Esophagus muscularis mucosa (tissue), 4 donors: ENCODE measurements at regions not wholly inside any gene's neighbourhood (a gene's known extent, or its start where the extent isn't known, plus 50 kb on each side); places are given as distances from the start of the nearest gene placed in this dataset.

Experiments used
- DNase-seq: peaks from one replicate; pipeline ENCODE4 v3.0.0-alpha.2; 2017; ENCODE audit errors: extremely low spot score
- H3K27ac ChIP-seq, 4 donors: fragments of 200-600 bp; sonication (generic); replicated peaks in 1 of 4; 1 replicate in 3 of 4; 2 replicates in 1 of 4; pipeline ENCODE4 v1.5.1; 2016 to 2019; ENCODE audit warnings: mild to moderate bottlenecking in 1 of 4
- H3K27me3 ChIP-seq, 4 donors: fragments of 200-600 bp; sonication (generic); one replicate each; pipeline versions ENCODE4 v1.5.1 to v1.6.0; 2016 to 2019
- H3K36me3 ChIP-seq, 4 donors: fragments of 200-600 bp; sonication (generic); one replicate each; pipeline ENCODE4 v1.5.1; 2016 to 2019
- H3K4me1 ChIP-seq, 4 donors: fragments of 200-600 bp; sonication (generic); one replicate each; pipeline ENCODE4 v1.5.1; 2016 to 2019
- H3K4me3 ChIP-seq, 4 donors: fragments of 200-600 bp; sonication (generic); 1 replicate in 2 of 4; 2 replicates in 2 of 4; pipeline ENCODE4 v1.5.1; 2016 to 2019; ENCODE audit warnings: mild to moderate bottlenecking in 4 of 4, moderate library complexity in 1 of 4
- H3K9me3 ChIP-seq, 4 donors: fragments of 200-600 bp; sonication (generic); 1 replicate in 3 of 4; 2 replicates in 1 of 4; pipeline ENCODE4 v1.5.1; 2016 to 2019
- CTCF ChIP-seq, 3 experiments: fragments of 200-600 bp in 2 of 3; fragments of 450-650 bp in 1 of 3; sonication (generic) in 2 of 3; IDR thresholded peaks; one replicate each; pipeline ENCODE4 v1.5.1; 2017 to 2019; ENCODE audit warnings: antibody characterized with exemption in 3 of 3, mild to moderate bottlenecking in 2 of 3, moderate library complexity in 1 of 3
- EP300 ChIP-seq: sonication (generic); formaldehyde crosslinking; IDR thresholded peaks from one replicate; pipeline ENCODE4 v1.6.1; 2017; ENCODE audit warnings: antibody characterized with exemption
- POLR2A ChIP-seq: fragments of 450-650 bp; IDR thresholded peaks from one replicate; pipeline ENCODE4 v1.6.1; 2017; ENCODE audit warnings: antibody characterized with exemption, moderate library complexity, mild to moderate bottlenecking, low read depth
- POLR2AphosphoS5 ChIP-seq, 2 donors: sonication (generic); formaldehyde crosslinking; IDR thresholded peaks; one replicate each; pipeline ENCODE4 v1.6.1; 2017; ENCODE audit warnings: antibody characterized with exemption in 2 of 2
- WGBS: methylation state at CpG from one replicate; pipeline ENCODE4 v1.1.5; 2018; 5-methylcytosine and 5-hydroxymethylcytosine counted together
- intact Hi-C: fragments of 100-400 bp; cut with DNase I; formaldehyde crosslinking; loops from one replicate; pipeline ENCODE4 v1.15.1; 2023

- Histone ChIP-seq H3K36me3 (no peaks in the 10 kb centered on the region), H3K27me3 (peaks cover 0 to 7% (median 0%) of the 10 kb centered on the region in 4 donors), H3K4me3 (no peak overlapping the region), H3K27ac (no peak overlapping the region), H3K9me3 (peaks cover 0 to under 1% (median 0%) of the 10 kb centered on the region in 4 donors), H3K4me1 (no peaks in the 10 kb centered on the region)
- DNase-seq: no peak
- WGBS: 55% methylated on average over 7 of the region's 7 CpGs
- intact Hi-C loops: no loop called here
- TF ChIP-seq POLR2AphosphoS5 (IDR thresholded peaks at IDR 0.05) (no peak), CTCF (IDR thresholded peaks at IDR 0.05) (no peak), POLR2A (no peak), EP300 (no peak)
Measured at GRCh38 chr11:112408517-112408916, 147.9 kb upstream of the PLET1 start.

- TF ChIP-seq CTCF (IDR thresholded peaks at IDR 0.05) (no peak), POLR2A (no peak), EP300 (no peak), POLR2AphosphoS5 (IDR thresholded peaks at IDR 0.05) (no peak)
- 80% methylated on average over 6 of the region's 6 CpGs for whole genome bisulfite sequencing
- no peaks in the 10 kb centered on the region for H3K4me1 ChIP-seq
- intact Hi-C loops: no loop called here
- peaks cover 0 to 16% (median 9%) of the 10 kb centered on the region in 4 donors for H3K9me3 ChIP-seq
- H3K27ac ChIP-seq: no peak overlapping the region
- no peak overlapping the region for H3K4me3 ChIP-seq
- H3K27me3 ChIP-seq: peaks cover 0 to 7% (median 0%) of the 10 kb centered on the region in 4 donors
- no peak for DNase-seq
- no peaks in the 10 kb centered on the region for H3K36me3 ChIP-seq
Measured at GRCh38 chr11:112410325-112410724, 149.7 kb upstream of the PLET1 start.

- Histone ChIP-seq H3K4me1 (no peaks in the 10 kb centered on the region), H3K4me3 (no peak overlapping the region), H3K36me3 (no peaks in the 10 kb centered on the region), H3K9me3 (peaks cover 0 to 16% (median 10%) of the 10 kb centered on the region in 4 donors), H3K27ac (no peak overlapping the region), H3K27me3 (peaks cover 0 to 7% (median 0%) of the 10 kb centered on the region in 4 donors)
- 64% methylated on average over 4 of the region's 4 CpGs for WGBS
- DNase-seq: peak; percentile 45
- no peak for TF ChIP-seq EP300
- TF ChIP-seq CTCF (IDR thresholded peaks at IDR 0.05): no peak
- TF ChIP-seq POLR2AphosphoS5 (IDR thresholded peaks at IDR 0.05): no peak
- no peak for TF ChIP-seq POLR2A
- intact Hi-C loops: no loop called here
Measured at GRCh38 chr11:112412383-112412782, 151.7 kb upstream of the PLET1 start.

GRCh38 chr11:112417339-112417738 lies 156.7 kb upstream of the PLET1 start:
- intact Hi-C loops: no loop called here
- Histone ChIP-seq H3K9me3 (peaks cover 0 to 16% (median 10%) of the 10 kb centered on the region in 4 donors), H3K27me3 (no peaks in the 10 kb centered on the region), H3K27ac (no peak overlapping the region), H3K4me3 (no peak overlapping the region), H3K4me1 (no peaks in the 10 kb centered on the region), H3K36me3 (no peaks in the 10 kb centered on the region)
- WGBS: 41% methylated on average over 3 of the region's 3 CpGs
- DNase-seq: no peak
- TF ChIP-seq POLR2A: no peak
- TF ChIP-seq EP300: no peak
- no peak for TF ChIP-seq POLR2AphosphoS5 (IDR thresholded peaks at IDR 0.05)
- TF ChIP-seq CTCF (IDR thresholded peaks at IDR 0.05): no peak

GRCh38 chr11:112418438-112418837 lies 157.8 kb upstream of the PLET1 start:
- Histone ChIP-seq H3K27me3 (no peaks in the 10 kb centered on the region), H3K9me3 (peaks cover 0 to 16% (median 10%) of the 10 kb centered on the region in 4 donors), H3K4me1 (no peaks in the 10 kb centered on the region), H3K36me3 (no peaks in the 10 kb centered on the region), H3K4me3 (no peak overlapping the region), H3K27ac (no peak overlapping the region)
- 97% methylated on average over 1 of the region's 1 CpG for WGBS
- no peak for DNase-seq
- intact Hi-C loops: no loop called here
- no peak for TF ChIP-seq EP300
